SK-N-SH (cell line): ENCODE measurements at regions not wholly inside any gene's neighbourhood (a gene's known extent, or its start where the extent isn't known, plus 50 kb on each side); places are given as distances from the start of the nearest gene placed in this dataset.
A peak's percentile ranks its signal among the peaks of the same experiment; 100 is the strongest.

ENCODE experiments used
- CTCF ChIA-PET: fragments of 300-600, 350-600 bp; formaldehyde crosslinking; extraction: SDS; loops from one replicate; lab custom pipeline; 2021; lab: Yijun Ruan, JAX
- POLR2A ChIA-PET: fragments of 350-600 bp; sonication (Branson Sonifier 250); formaldehyde crosslinking; extraction: SDS; loops from one replicate; lab custom pipeline; 2020; ENCODE audit warnings: antibody characterized with exemption, inconsistent platforms; lab: Yijun Ruan, JAX
- DNase-seq: peaks from one replicate; pipeline ENCODE4 v3.0.0; 2012
- H2AFZ ChIP-seq: fragments of 200-600 bp; sonication (generic); 2 replicates; pipeline ENCODE4 v1.8.1; 2016; ENCODE audit warnings: antibody characterized with exemption, mild to moderate bottlenecking, low read depth
- H3F3A ChIP-seq: fragments of 200-600 bp; sonication (generic); replicated peaks from 2 replicates; pipeline ENCODE3; 2016; ENCODE audit warnings: antibody characterized with exemption, mild to moderate bottlenecking; ENCODE audit not compliant: insufficient read depth
- H3K27ac ChIP-seq, 2 experiments: fragments of 200-500 bp in 1 of 2; fragments of 200-600 bp in 1 of 2; sonication (Bioruptor generic) in 1 of 2; sonication (generic), shearing (Covaris generic) in 1 of 2; 2 replicates each; pipeline versions ENCODE4 v1.5.1 to v1.6.1; 2014 to 2016; ENCODE audit warnings: low read depth in 2 of 2, inconsistent platforms in 1 of 2, low read length in 1 of 2, mild to moderate bottlenecking in 1 of 2, mixed read lengths in 1 of 2
- H3K27me3 ChIP-seq: fragments of 200-600 bp; sonication (generic), shearing (Covaris generic); 2 replicates; pipeline ENCODE4 v1.6.1; 2016; ENCODE audit warnings: mixed run types; ENCODE audit not compliant: insufficient read depth
- H3K36me3 ChIP-seq, 2 experiments: fragments of 200-500 bp in 1 of 2; fragments of 200-600 bp in 1 of 2; sonication (Bioruptor generic) in 1 of 2; sonication (generic) in 1 of 2; replicated peaks in 1 of 2; 2 replicates each; pipeline versions ENCODE3 to v1.5.1; 2014 to 2016; ENCODE audit warnings: low read length in 1 of 2, mild to moderate bottlenecking in 1 of 2; ENCODE audit not compliant: insufficient read depth in 2 of 2, control insufficient read depth in 1 of 2
- H3K4me1 ChIP-seq, 2 experiments: fragments of 200-500 bp in 1 of 2; fragments of 200-600 bp in 1 of 2; sonication (Bioruptor generic) in 1 of 2; sonication (generic), shearing (Covaris generic) in 1 of 2; 2 replicates each; pipeline versions ENCODE4 v1.5.1 to v1.6.1; 2014 to 2016; ENCODE audit warnings: low read depth in 1 of 2, low read length in 1 of 2, mixed run types in 1 of 2; ENCODE audit not compliant: insufficient read depth in 2 of 2, control insufficient read depth in 1 of 2
- H3K4me2 ChIP-seq: fragments of 200-600 bp; sonication (generic), shearing (Covaris generic); 2 replicates; pipeline ENCODE4 v1.6.1; 2017; ENCODE audit warnings: mixed run types
- H3K4me3 ChIP-seq, 2 experiments: fragments of 200-500 bp in 1 of 2; fragments of 200-600 bp in 1 of 2; sonication (Bioruptor generic) in 1 of 2; sonication (generic), shearing (Covaris generic) in 1 of 2; 2 replicates each; pipeline versions ENCODE4 v1.5.1 to v1.8.1; 2014 to 2016; ENCODE audit warnings: low read depth in 2 of 2, inconsistent platforms in 1 of 2, low read length in 1 of 2, mild to moderate bottlenecking in 1 of 2, mixed read lengths in 1 of 2, moderate library complexity in 1 of 2
- H3K79me2 ChIP-seq: fragments of 200-600 bp; sonication (generic); 2 replicates; pipeline ENCODE4 v1.8.1; 2017; ENCODE audit warnings: mild to moderate bottlenecking; ENCODE audit not compliant: insufficient read depth
- H3K9ac ChIP-seq: fragments of 200-600 bp; sonication (generic); 2 replicates; pipeline ENCODE4 v1.6.1; 2017; ENCODE audit warnings: mixed run types
- H3K9me2 ChIP-seq: fragments of 200-600 bp; sonication (generic); 2 replicates; pipeline ENCODE4 v1.6.1; 2017; ENCODE audit warnings: mixed run types
- H3K9me3 ChIP-seq: fragments of 200-600 bp; sonication (generic); 2 replicates; pipeline ENCODE4 v1.6.1; 2017; ENCODE audit warnings: mixed run types, mild to moderate bottlenecking, moderate library complexity
- H4K20me1 ChIP-seq: fragments of 200-600 bp; sonication (generic); 2 replicates; pipeline ENCODE4 v1.6.1; 2017; ENCODE audit warnings: mild to moderate bottlenecking, mixed run types; ENCODE audit not compliant: insufficient read depth
- CHD2 ChIP-seq: fragments of 150-350 bp; IDR thresholded peaks from 2 replicates; pipeline ENCODE4 v1.6.1; 2018; ENCODE audit warnings: low read length; ENCODE audit not compliant: partially characterized antibody
- CTCF ChIP-seq: fragments of 200-600 bp; sonication (generic); IDR thresholded peaks from 2 replicates; pipeline ENCODE4 v1.6.1; 2017; ENCODE audit warnings: antibody characterized with exemption, mild to moderate bottlenecking, moderate library complexity
- ELF1 ChIP-seq: IDR thresholded peaks from 2 replicates; pipeline ENCODE4 v1.4.0; 2012
- EP300 ChIP-seq, 2 experiments: IDR thresholded peaks; 2 replicates each; pipeline versions ENCODE4 v1.4.0 to v1.6.1; 2012; ENCODE audit warnings: borderline replicate concordance in 1 of 2, low read depth in 1 of 2, low read length in 1 of 2
- FOXJ3 ChIP-seq: sonication (generic); formaldehyde crosslinking; IDR thresholded peaks from 2 replicates; pipeline ENCODE4 v1.5.1; 2020; ENCODE audit warnings: mild to moderate bottlenecking, missing genetic modification reagents
- GATA2 ChIP-seq: sonication (generic); formaldehyde crosslinking; IDR thresholded peaks from 2 replicates; pipeline ENCODE4 v1.5.0; 2020; ENCODE audit warnings: mild to moderate bottlenecking, missing genetic modification reagents
- JUND ChIP-seq: IDR thresholded peaks from 2 replicates; pipeline ENCODE4 v1.4.0; 2012
- MAX ChIP-seq: IDR thresholded peaks from 2 replicates; pipeline ENCODE4 v1.4.0; 2012; ENCODE audit warnings: low read depth
- MEF2A ChIP-seq: IDR thresholded peaks from 2 replicates; pipeline ENCODE4 v1.4.0; 2012; ENCODE audit warnings: low read depth, borderline replicate concordance
- MXI1 ChIP-seq: IDR thresholded peaks from 2 replicates; pipeline ENCODE4 v1.6.1; 2012; ENCODE audit warnings: mild to moderate bottlenecking, low read depth, low read length, improper control_type of control experiment
- NFIC ChIP-seq: IDR thresholded peaks from 2 replicates; pipeline ENCODE4 v1.4.0; 2012; ENCODE audit warnings: borderline replicate concordance
- POLR2AphosphoS5 ChIP-seq: IDR thresholded peaks from 2 replicates; pipeline ENCODE4 v1.6.1; 2012; ENCODE audit warnings: low read depth, low read length
- RCOR1 ChIP-seq: fragments of 150-350 bp; IDR thresholded peaks from 2 replicates; pipeline ENCODE4 v1.6.1; 2017; ENCODE audit warnings: antibody characterized with exemption, low read length
- SMC3 ChIP-seq: IDR thresholded peaks from 2 replicates; pipeline ENCODE4 v1.6.1; 2012; ENCODE audit warnings: low read depth, low read length, improper control_type of control experiment
- TAF1 ChIP-seq: IDR thresholded peaks from 2 replicates; pipeline ENCODE4 v1.6.1; 2012; ENCODE audit warnings: low read depth, mild to moderate bottlenecking, low read length, moderate library complexity, borderline replicate concordance
- TEAD4 ChIP-seq: IDR thresholded peaks from 2 replicates; pipeline ENCODE4 v1.4.0; 2012; ENCODE audit warnings: mild to moderate bottlenecking, borderline replicate concordance; ENCODE audit not compliant: insufficient read depth
- WGBS: methylation state at CpG from one replicate; pipeline ENCODE4 v1.1.6; 2017; ENCODE audit warnings: low lambda C conversion rate; 5-methylcytosine and 5-hydroxymethylcytosine counted together
- TF ChIP-seq, protein P1 (sequence below): IDR thresholded peaks from 2 replicates; pipeline ENCODE4; 2012

DNA sequence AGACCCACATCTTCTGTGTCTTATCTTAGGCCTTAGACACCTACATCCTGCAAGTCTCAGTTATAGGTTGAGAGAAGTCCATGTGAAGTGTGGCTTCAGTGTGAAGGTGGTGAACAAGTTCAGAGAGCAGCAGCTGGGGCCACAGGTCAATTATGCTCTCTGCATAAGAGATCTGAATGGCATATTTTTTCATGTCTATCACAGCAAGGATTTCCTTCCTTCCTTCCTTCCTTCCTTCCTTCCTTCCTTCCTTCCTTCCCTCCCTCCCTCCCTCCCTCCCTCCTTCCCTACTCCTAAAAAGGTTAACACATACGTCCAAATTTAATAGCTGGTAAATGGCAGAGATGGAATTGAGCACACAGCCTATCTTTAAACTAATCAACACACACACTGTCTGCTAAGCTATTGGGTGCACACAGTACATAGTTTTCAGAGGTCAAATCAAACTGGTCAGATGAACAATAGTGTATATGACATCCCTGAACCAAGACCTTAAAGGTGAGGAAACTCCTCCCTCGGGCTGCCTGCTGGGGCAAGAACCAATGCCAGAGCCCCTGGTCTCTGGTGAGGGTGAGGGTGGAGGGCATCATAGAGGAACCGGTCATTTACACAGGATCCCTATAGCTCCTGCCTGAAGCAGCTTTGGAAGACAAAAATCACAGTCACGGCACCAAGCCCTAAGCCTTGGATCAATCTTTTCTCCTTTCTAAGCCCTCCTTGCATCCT lies 240.9 kb downstream of the ICOS start:
- Histone ChIP-seq H2AFZ (no peak overlapping the region), H3K79me2 (no peaks in the 10 kb centered on the region), H3K27me3 (no peaks in the 10 kb centered on the region), H3K4me2 (no peak overlapping the region), H3K9me2 (no peaks in the 10 kb centered on the region), H3K36me3 (no peaks in the 10 kb centered on the region), H3K9me3 (no peaks in the 10 kb centered on the region), H3K27ac (peak overlapping the region in 1 of 2 experiments; percentile 99; a peak in 2 of 4 replicates), H3K9ac (no peak overlapping the region), H4K20me1 (no peaks in the 10 kb centered on the region), H3K4me3 (no peak overlapping the region; a peak in 1 of 4 replicates), H3F3A (no peaks in the 10 kb centered on the region), H3K4me1 (peaks cover 0 to 22% of the 10 kb centered on the region in 2 experiments; a peak in 2 of 4 replicates)
- WGBS: 45% methylated on average over 3 of the region's 4 CpGs
- CTCF ChIA-PET: interaction anchor here (0.8 to 4.0 kb wide), 10 partner anchors 11 to 147 kb away, joined by 3 to 25 read pairs (median 6); no protein-coding TSS in a partner anchor
- POLR2A ChIA-PET: interaction anchor here (0.7 kb wide), 1 partner anchor 9 kb away, joined by 3 read pairs; no protein-coding TSS in a partner anchor
- no peak for DNase-seq
- no peak for TF ChIP-seq MAX
- no peak for TF ChIP-seq MEF2A
- TF ChIP-seq TAF1: no peak
- TF ChIP-seq ELF1: no peak
- no peak for TF ChIP-seq TEAD4
- no peak for TF ChIP-seq GATA2
- no peak for TF ChIP-seq RCOR1
- TF ChIP-seq MXI1: no peak
- TF ChIP-seq POLR2AphosphoS5: no peak
- TF ChIP-seq FOXJ3 (CRISPR knock-in tag): no peak
- TF ChIP-seq EP300 (IDR thresholded peaks at IDR 0.05; ENCODE audit: borderline replicate concordance in 1 of 2, low read depth in 1 of 2, low read length in 1 of 2): no peak
- TF ChIP-seq NFIC: no peak
- TF ChIP-seq SMC3: no peak
- TF ChIP-seq CHD2: no peak
- no peak for TF ChIP-seq JUND
- TF ChIP-seq, protein P1, sequence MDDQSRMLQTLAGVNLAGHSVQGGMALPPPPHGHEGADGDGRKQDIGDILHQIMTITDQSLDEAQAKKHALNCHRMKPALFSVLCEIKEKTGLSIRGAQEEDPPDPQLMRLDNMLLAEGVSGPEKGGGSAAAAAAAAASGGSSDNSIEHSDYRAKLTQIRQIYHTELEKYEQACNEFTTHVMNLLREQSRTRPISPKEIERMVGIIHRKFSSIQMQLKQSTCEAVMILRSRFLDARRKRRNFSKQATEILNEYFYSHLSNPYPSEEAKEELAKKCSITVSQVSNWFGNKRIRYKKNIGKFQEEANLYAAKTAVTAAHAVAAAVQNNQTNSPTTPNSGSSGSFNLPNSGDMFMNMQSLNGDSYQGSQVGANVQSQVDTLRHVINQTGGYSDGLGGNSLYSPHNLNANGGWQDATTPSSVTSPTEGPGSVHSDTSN: no peak
- TF ChIP-seq CTCF: no peak
